ENCODE measurements at regions not wholly inside any gene's neighbourhood (a gene's known extent, or its start where the extent isn't known, plus 50 kb on each side); places are given as distances from the start of the nearest gene placed in this dataset.

GRCh38 chr15:81856634-81857026 is 189.2 kb downstream of the MEX3B start:
- TF ChIP-seq, protein P1, sequence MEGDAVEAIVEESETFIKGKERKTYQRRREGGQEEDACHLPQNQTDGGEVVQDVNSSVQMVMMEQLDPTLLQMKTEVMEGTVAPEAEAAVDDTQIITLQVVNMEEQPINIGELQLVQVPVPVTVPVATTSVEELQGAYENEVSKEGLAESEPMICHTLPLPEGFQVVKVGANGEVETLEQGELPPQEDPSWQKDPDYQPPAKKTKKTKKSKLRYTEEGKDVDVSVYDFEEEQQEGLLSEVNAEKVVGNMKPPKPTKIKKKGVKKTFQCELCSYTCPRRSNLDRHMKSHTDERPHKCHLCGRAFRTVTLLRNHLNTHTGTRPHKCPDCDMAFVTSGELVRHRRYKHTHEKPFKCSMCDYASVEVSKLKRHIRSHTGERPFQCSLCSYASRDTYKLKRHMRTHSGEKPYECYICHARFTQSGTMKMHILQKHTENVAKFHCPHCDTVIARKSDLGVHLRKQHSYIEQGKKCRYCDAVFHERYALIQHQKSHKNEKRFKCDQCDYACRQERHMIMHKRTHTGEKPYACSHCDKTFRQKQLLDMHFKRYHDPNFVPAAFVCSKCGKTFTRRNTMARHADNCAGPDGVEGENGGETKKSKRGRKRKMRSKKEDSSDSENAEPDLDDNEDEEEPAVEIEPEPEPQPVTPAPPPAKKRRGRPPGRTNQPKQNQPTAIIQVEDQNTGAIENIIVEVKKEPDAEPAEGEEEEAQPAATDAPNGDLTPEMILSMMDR (IDR thresholded peaks at IDR 0.05; ENCODE audit: borderline replicate concordance, insufficient read depth, low read depth, low read length), result no peak
- H3K4me3 ChIP-seq (ENCODE audit: low read depth, low read length), result no peak overlapping the region

- TF ChIP-seq, protein P1 (IDR thresholded peaks at IDR 0.05; ENCODE audit: borderline replicate concordance, insufficient read depth, low read depth, low read length), result no peak
- H3K4me3 ChIP-seq (ENCODE audit: low read depth, low read length), result no peak overlapping the region
Measured at GRCh38 chr15:81856001-81856633, 189.7 kb downstream of the MEX3B start.

DNA sequence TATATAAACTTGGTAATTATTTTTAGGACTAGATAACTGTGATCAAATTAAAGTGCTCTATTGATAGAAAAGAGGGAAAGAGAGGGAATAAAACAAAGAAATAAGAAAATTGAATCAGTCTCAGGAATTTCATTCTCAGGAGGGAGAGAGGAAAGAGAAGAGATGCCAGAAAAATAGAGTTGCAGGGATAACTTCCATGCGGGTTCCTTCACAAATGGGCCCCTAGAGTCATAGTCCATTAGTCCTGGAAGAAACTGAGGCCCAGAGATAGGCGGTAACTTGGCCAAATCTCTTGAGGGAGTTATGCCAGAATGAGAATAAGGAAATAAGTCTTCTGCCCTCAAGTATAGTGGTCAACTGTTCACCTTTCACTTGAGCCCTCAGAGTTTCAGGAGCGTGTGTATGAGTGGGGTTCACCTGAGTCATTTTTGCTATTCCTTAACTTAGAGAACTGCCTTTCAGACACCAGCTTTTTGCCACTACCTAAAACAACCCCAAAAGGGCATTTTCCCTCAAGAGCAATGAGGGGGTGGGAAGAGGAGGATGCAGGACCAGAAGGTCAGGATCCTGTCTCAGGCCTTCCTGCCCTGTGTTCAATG is 192.6 kb downstream of the MEX3B start:
- no peak overlapping the region for H3K4me3 ChIP-seq (ENCODE audit: low read depth, low read length)
- TF ChIP-seq, protein P1 (IDR thresholded peaks at IDR 0.05; ENCODE audit: borderline replicate concordance, insufficient read depth, low read depth, low read length), result no peak

DNA sequence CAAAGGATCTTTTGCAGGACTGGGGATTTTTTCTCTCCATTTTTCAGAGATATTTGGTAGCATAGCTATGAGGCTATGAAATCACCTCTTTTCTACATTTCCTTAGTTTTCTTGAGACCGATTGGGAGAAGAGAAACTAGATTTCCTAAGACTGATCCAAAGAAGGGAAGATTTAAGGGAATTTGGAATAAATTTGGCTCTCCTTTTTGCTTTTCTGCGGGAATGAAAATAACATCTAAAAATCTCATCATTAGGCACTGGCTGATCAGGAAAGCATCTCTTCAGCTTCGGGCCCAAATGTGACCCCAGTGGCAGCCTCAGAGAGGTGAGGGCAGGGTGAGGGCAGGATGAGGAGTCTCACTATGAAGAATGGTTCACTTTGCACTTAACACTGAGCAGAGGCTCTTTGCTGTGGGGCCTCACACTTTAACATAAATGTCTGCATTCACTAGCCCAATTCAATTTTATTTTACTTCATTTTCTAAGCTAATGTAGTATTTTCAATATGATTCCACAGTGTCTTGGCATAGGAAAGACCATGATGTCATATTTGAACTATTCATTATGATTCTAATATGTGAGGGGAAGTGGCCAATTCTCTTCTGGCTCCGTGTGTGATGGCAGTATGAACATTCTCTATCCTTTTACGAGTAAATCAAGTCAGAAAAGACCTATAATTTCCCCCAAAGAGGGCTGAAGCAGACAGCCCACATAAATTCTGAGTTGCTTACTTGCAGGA is 193.2 kb downstream of the MEX3B start:
- TF ChIP-seq, protein P1 (IDR thresholded peaks at IDR 0.05; ENCODE audit: borderline replicate concordance, insufficient read depth, low read depth, low read length), result no peak
- no peak overlapping the region for H3K4me3 ChIP-seq (ENCODE audit: low read depth, low read length)

GRCh38 chr15:81851757-81852156 is 194.1 kb downstream of the MEX3B start:
- TF ChIP-seq, protein P1 (IDR thresholded peaks at IDR 0.05; ENCODE audit: borderline replicate concordance, insufficient read depth, low read depth, low read length), result no peak
- no peak overlapping the region for H3K4me3 ChIP-seq (ENCODE audit: low read depth, low read length)

DNA sequence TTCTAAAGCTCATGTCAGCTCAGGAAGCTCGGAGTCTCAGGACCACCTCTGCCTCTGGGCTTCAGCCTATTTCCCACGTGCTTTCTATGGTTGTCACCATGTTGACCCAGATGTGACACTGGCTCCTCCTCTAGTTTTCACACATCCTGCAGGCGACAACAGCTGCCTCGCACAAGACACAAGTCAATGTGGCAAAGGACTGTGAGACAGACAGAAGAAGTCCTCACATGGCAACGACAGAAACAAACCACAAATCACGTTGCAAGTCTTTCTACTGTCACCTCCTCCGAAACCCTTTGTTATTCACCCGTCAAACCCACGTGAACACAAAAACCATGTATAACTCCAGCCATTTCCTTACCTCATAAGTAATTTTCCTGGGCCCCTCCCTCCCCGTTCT is 194.5 kb downstream of the MEX3B start:
- TF ChIP-seq, protein P1 (IDR thresholded peaks at IDR 0.05; ENCODE audit: borderline replicate concordance, insufficient read depth, low read depth, low read length), result no peak
- H3K4me3 ChIP-seq (ENCODE audit: low read depth, low read length), result no peak overlapping the region
